ENCODE measurements at regions not wholly inside any gene's neighbourhood (a gene's known extent, or its start where the extent isn't known, plus 50 kb on each side); places are given as distances from the start of the nearest gene placed in this dataset.

DNA sequence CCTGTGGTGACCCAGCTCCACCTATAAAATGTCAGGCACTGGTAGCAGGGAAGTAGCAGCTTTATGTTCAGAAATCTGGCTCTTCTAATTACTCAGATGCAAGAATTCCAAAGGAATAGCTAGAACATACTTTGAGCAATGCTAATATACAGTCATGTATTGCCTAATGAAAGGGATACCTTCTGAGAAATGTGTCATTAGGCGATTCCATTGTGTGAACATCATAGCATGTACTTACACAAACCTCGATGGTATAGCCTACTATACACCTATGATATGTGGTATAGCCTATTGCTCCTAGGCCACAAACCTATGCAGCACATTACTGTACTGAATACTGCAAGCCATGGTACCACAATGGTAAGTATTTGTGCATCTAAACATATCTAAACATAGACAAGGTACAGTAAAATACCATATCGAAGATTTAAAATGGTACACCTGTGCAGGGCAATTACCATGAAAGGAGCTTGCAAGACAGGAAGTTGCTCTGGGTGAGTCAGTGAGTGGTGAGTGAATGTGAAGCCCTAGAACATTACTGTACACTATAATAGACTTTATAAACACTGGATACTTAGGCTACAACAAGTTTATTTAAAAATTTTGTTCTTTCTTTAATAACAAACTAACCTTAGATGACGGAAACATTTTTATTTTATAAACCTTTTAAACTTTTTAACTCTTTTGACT, 50.3 kb upstream of the ETAA1 start:
- Histone ChIP-seq H3K4me3 (ENCODE audit: low read depth, low read length) (no peak overlapping the region), H3K27me3 (ENCODE audit: control insufficient read depth, insufficient read depth, low read length) (no peaks in the 10 kb centered on the region), H3K36me3 (ENCODE audit: control insufficient read depth, insufficient read depth, low read length) (no peaks in the 10 kb centered on the region)
- TF ChIP-seq, protein P1, sequence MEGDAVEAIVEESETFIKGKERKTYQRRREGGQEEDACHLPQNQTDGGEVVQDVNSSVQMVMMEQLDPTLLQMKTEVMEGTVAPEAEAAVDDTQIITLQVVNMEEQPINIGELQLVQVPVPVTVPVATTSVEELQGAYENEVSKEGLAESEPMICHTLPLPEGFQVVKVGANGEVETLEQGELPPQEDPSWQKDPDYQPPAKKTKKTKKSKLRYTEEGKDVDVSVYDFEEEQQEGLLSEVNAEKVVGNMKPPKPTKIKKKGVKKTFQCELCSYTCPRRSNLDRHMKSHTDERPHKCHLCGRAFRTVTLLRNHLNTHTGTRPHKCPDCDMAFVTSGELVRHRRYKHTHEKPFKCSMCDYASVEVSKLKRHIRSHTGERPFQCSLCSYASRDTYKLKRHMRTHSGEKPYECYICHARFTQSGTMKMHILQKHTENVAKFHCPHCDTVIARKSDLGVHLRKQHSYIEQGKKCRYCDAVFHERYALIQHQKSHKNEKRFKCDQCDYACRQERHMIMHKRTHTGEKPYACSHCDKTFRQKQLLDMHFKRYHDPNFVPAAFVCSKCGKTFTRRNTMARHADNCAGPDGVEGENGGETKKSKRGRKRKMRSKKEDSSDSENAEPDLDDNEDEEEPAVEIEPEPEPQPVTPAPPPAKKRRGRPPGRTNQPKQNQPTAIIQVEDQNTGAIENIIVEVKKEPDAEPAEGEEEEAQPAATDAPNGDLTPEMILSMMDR (IDR thresholded peaks at IDR 0.05; ENCODE audit: insufficient read depth, low read length, poor library complexity, severe bottlenecking), result no peak
- peak; percentile 14 for DNase-seq (ENCODE audit: low read depth)
